GM06990 (cell line): ENCODE measurements at regions not wholly inside any gene's neighbourhood (a gene's known extent, or its start where the extent isn't known, plus 50 kb on each side); places are given as distances from the start of the nearest gene placed in this dataset.

Experiments
- DNase-seq: peaks from one replicate; pipeline ENCODE4 v3.0.0-alpha.2; 2011; ENCODE audit not compliant: insufficient read length; ENCODE audit errors: extremely low read depth
- H3K27me3 ChIP-seq: replicated peaks from 2 replicates; pipeline ENCODE4 v1.6.0; 2011; ENCODE audit warnings: low read length; ENCODE audit not compliant: control insufficient read depth, insufficient read depth
- H3K36me3 ChIP-seq: 2 replicates; pipeline ENCODE4 v1.5.1; 2011; ENCODE audit warnings: low read length; ENCODE audit not compliant: control insufficient read depth, insufficient read depth
- H3K4me3 ChIP-seq: replicated peaks from 2 replicates; pipeline ENCODE4 v1.5.1; 2011; ENCODE audit warnings: low read depth, mild to moderate bottlenecking, control low read depth, low read length
- TF ChIP-seq, protein P1 (sequence below): IDR thresholded peaks from 2 replicates; pipeline ENCODE4 v1.5.1; 2011; ENCODE audit warnings: low read length, control low read depth, mild to moderate bottlenecking, inconsistent platforms; ENCODE audit not compliant: insufficient read depth, poor library complexity, severe bottlenecking

- H3K27me3 ChIP-seq, result no peaks in the 10 kb centered on the region
- TF ChIP-seq, protein P1, sequence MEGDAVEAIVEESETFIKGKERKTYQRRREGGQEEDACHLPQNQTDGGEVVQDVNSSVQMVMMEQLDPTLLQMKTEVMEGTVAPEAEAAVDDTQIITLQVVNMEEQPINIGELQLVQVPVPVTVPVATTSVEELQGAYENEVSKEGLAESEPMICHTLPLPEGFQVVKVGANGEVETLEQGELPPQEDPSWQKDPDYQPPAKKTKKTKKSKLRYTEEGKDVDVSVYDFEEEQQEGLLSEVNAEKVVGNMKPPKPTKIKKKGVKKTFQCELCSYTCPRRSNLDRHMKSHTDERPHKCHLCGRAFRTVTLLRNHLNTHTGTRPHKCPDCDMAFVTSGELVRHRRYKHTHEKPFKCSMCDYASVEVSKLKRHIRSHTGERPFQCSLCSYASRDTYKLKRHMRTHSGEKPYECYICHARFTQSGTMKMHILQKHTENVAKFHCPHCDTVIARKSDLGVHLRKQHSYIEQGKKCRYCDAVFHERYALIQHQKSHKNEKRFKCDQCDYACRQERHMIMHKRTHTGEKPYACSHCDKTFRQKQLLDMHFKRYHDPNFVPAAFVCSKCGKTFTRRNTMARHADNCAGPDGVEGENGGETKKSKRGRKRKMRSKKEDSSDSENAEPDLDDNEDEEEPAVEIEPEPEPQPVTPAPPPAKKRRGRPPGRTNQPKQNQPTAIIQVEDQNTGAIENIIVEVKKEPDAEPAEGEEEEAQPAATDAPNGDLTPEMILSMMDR, result no peak
- no peak for DNase-seq
- no peak overlapping the region for H3K4me3 ChIP-seq
- no peaks in the 10 kb centered on the region for H3K36me3 ChIP-seq
Observed at GRCh38 chr5:136793300-136793699, 428.0 kb upstream of the TRPC7 start.

GRCh38 chr5:136781464-136781863, 416.1 kb upstream of the TRPC7 start:
- Histone ChIP-seq H3K27me3 (no peaks in the 10 kb centered on the region), H3K4me3 (no peak overlapping the region), H3K36me3 (no peaks in the 10 kb centered on the region)
- TF ChIP-seq, protein P1, result no peak
- DNase-seq, result no peak

- H3K4me3 ChIP-seq, result no peak overlapping the region
- DNase-seq, result no peak
- no peaks in the 10 kb centered on the region for H3K36me3 ChIP-seq
- TF ChIP-seq, protein P1, result no peak
- H3K27me3 ChIP-seq, result no peaks in the 10 kb centered on the region
Observed at GRCh38 chr5:136780518-136780917, 415.2 kb upstream of the TRPC7 start.

- no peaks in the 10 kb centered on the region for H3K36me3 ChIP-seq
- TF ChIP-seq, protein P1, result no peak
- no peak for DNase-seq
- H3K27me3 ChIP-seq, result no peaks in the 10 kb centered on the region
- no peak overlapping the region for H3K4me3 ChIP-seq
Observed at GRCh38 chr5:136776022-136776927, 410.9 kb upstream of the TRPC7 start.

DNA sequence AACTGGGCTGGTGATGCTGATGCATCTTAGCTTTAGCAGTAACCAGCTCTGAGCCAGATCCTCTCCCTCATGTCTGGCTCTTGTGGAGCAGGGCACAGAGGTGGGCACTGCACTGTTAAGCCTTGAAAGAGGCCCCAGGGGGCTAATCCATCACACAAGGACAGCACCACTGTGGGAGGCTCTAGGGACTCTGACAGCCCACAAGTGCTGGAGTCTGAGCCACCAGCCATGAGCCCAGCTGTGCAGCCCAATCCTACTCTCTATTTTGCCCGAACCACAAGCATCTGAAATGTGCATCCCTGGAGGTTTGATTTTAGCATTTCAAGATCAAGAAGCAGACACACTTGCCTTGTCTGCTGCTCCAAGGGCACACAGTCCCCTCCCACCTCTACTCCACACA, 407.1 kb upstream of the TRPC7 start:
- H3K36me3 ChIP-seq, result no peaks in the 10 kb centered on the region
- TF ChIP-seq, protein P1, result no peak
- no peak overlapping the region for H3K4me3 ChIP-seq
- no peaks in the 10 kb centered on the region for H3K27me3 ChIP-seq
- no peak for DNase-seq
